ENCODE measurements at regions not wholly inside any gene's neighbourhood (a gene's known extent, or its start where the extent isn't known, plus 50 kb on each side); places are given as distances from the start of the nearest gene placed in this dataset.
"Not testable (repeated sequence)": the region's sequence is repeated elsewhere in the genome, so short reads cannot be mapped to it uniquely, and the experiment has no call there.

DNA sequence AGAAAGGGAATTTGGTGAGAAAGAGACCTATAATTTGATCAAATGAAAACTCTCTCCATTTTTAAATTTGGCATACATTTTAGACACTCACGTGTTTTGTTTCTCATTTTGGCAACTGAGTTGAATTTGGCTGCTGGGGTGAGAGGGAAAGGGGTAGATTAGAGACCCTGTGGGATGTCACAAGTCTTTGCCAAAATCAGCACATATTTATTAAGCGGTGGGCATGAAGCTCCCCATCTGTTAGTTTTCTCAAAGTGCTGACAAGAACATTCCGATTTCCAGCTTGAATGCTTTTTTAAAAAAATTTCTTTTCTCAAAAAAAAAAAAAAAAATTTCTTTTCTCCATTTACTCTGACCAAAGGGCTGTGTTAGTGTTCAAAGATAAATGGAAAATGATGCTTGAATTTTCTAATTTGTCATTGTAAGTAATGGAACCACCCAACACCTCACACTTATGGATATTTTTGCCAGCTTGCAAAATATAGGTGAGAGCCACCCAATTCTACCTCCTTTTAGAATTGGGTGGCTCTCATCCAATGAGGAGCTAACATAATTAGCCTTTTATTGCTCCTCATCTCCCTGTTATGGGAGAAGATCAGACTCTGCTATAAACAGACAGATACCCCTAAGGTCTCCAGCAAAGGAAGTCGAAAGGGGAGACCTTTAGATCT, 222.9 kb upstream of the FN1 start:
- DNase-seq (ENCODE audit: low spot score): no peak

DNA sequence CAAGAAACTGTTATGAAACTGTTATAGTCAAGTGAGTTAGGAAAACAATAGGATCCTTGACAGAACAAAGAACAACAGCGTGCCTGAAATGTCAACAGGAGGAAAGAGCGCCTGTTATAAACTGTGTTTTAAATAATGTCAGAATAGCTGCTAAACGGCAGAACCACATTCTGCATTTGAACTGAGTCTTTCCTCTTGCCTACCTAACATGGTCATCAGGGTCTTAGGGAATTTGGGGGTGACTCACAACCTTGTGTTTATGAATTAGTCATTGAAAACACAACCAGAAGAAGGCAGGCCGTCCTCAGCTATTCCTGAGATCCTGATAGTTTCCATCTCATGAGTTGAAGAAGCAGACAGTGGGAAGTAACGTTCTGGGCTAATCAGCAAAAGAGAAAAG, 222.0 kb upstream of the FN1 start:
- no peak for DNase-seq (ENCODE audit: low spot score)

DNA sequence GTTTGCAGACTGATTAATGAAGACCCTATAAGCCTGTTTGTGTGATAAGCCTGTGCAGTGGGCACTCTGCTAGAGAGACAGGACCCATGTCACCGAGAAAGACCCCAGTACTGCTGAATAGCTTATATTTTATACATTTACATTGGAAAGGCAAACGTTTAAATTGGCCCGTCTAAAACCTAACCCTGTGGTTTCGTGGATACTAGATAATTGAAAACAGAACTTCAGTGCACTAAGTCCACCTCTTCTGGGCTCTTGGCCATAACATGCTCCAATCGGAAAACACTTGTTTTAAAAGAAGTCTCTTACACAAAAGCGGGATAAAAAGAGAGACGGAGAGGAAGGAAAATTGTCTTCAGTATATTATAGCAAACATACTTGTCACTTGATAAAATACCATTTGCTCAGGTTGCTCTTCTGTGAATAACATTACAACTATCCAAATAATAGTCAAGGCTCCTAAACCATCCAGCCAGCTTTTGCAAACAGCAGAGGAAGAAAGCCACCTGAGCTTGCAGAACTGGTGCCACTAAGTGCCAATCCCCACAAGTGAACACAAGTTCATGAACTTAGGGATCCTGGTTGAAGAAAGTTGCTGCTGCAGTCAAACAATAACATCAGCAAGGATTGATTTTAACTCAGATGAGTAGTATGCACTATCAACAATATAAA, 218.4 kb upstream of the FN1 start:
- DNase-seq (ENCODE audit: low spot score): no peak

DNA sequence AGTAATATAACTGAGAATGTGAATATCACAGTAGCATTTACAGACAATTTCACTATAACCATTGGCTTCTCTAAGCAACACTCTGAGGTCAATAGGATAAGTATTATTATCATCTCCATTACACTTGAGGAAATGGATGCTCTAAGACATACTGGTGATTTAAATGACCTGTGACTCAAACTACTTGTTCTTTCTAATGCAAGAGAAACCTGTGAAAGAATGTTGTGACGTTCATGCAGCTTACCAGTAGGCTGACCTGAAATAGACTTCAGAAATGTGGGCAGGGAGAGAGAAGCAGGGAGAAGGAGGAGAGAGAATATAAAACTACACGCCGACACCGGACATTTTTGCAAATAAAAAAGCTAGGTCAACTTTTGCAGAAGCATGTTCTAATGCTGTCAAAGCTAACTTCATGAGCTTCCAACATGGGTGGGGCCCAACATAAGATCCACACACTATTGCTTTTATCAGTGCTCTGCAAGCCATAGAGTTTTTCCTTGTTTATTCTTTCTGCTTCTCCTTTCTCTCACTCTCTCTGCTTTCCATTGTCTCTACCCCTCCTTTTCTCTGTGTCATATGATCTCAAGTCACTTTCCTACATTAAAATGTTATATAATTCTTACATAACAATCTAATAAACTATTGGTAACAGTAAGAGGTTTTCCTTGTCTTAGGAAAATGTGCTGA, 217.6 kb upstream of the FN1 start:
- no peak for DNase-seq (ENCODE audit: low spot score)

DNA sequence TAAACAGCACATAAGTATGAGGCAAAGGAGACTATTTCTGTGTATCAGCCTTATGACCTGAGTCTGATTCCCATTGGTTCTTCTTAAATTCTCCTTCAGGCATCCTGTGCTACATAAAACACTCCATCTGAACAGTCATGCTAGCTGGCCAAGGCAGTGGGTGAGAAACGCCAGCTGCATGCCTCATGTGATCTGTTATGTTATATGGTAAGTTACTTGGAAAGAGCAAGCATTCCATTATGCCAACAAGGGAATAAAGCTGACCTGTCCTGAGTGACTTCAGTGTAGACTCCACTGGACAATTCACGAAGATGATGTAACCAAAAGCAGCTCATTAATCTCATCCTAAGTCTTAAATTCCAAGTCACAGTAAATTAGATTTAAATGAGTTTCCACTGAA, 216.5 kb upstream of the FN1 start:
- no peak for DNase-seq (ENCODE audit: low spot score)

DNA sequence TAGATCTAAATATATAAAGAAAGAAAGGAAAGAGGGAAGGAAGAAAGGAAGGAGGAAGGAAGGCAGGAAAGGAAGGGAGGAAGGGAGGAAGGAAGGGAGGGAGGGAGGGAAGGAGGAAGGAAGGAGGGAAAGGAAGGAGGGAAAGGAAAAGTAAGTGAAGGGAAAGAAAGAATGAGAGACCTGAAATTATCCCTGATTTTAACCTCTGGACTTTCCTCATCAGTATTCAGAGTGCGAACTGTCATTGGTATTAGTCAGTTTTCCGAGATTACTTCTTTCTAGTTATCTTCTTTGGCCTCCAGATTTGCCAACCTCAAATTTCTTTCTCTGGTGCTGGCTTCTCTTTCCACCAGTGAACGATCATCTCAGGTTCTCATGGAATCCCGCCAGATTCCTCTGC, 215.5 kb upstream of the FN1 start:
- no peak for DNase-seq (ENCODE audit: low spot score)

DNA sequence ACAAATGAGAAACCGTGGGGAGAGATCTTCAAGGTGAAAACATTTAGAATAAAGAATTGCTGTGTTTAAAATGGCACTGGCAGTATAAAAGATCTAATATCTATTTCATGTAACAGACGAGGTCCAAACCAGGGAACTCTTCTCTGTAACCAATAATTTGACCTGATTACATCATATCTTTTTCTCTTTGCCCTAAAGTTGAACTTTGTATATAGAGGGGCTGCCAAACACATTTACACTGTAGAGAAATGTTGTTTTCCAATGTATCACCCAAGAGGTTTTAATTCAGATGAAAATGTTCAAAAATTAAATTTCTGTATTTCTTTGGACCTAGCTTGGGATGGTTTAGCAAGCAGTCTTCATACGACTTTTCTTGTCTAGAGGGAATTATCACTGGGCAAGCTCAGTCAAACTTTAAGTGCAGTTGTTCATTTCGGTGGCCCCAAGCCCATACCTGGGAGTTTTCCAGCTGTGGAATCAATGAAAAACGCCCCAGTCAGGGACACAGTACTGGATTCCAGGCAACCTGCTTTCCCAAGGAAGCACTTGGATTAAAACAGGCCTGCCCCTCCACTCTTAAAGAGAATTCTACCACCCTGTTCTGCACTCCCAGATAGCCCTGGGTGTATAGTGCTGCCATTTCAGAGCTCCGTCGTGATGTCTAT, 208.5 kb upstream of the FN1 start:
- DNase-seq (ENCODE audit: low spot score): no peak

DNA sequence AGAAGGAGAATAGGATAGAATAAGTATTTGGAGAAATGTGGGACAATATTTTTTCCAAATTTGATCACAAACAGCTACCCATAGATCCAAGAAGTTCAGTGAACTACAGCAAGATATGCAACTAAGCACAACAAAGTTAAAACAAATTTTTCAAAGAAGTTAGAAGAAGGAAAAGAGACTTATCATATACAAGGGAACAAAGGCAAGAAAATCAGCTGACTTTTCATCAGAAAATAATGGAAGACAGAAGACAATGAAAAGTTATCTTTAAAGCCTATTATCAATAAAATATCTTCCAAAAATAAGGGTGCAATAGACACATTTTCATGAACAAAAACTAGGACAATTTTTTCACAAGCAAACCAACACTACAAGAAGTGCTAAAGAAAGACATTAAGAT, 202.8 kb upstream of the FN1 start:
- no peak for DNase-seq (ENCODE audit: low spot score)

DNA sequence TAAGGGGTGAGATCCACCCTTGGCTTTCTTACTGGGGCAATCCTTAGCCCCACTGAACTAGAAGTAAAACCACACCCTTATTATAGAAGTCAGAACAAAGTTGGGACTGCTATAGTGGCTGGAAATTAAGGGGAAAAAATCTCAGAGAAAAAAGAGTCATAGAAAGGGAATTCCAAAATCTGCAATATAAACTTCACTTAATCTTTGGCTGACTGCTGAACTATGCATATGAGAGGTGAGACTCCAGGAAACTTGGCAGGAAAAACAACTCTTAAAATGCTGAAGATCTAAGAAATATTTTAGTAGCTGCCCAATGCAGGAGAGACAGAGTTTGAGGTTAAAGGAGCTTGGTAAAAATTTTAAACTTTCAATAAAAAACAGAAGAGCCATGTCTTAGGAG, 201.8 kb upstream of the FN1 start:
- DNase-seq (ENCODE audit: low spot score): no peak

DNA sequence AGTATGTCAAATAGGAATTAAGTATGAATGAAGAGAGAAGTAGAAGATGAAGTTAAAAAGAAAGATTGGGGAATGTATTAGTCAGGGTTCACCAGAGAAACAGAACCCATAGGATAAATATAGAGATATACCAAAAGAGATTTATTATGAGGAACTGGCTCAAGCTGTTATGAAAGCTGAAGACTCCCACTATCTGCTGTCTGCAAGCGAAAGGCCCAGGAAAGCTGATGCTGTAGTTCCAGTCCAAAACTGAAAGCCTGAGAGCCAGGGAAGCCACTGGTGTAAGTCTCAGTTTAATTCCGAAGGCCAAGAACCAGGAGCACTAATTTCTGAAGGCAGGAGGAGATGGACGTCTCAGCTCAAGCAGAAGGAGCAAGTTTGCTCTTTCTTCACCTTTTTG, 200.9 kb upstream of the FN1 start:
- no peak for DNase-seq (ENCODE audit: low spot score)

DNA sequence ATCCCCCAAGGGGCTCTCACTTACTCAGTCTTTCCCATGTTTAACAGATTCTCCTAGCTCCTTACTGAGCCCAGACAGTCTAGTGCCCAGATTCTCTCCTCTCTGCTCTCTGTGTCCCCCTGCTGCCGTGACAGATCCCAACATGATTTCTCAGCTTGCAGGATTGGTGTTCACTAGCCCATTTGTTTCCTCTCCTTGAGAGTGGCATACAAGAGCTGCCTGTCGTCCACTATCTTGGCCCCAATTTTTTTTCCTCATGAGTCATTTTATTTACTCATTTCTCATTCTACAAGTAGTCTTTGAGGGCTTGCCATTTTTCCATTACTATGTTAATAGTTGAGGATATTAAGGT, 199.9 kb upstream of the FN1 start:
- DNase-seq (ENCODE audit: low spot score): no peak

DNA sequence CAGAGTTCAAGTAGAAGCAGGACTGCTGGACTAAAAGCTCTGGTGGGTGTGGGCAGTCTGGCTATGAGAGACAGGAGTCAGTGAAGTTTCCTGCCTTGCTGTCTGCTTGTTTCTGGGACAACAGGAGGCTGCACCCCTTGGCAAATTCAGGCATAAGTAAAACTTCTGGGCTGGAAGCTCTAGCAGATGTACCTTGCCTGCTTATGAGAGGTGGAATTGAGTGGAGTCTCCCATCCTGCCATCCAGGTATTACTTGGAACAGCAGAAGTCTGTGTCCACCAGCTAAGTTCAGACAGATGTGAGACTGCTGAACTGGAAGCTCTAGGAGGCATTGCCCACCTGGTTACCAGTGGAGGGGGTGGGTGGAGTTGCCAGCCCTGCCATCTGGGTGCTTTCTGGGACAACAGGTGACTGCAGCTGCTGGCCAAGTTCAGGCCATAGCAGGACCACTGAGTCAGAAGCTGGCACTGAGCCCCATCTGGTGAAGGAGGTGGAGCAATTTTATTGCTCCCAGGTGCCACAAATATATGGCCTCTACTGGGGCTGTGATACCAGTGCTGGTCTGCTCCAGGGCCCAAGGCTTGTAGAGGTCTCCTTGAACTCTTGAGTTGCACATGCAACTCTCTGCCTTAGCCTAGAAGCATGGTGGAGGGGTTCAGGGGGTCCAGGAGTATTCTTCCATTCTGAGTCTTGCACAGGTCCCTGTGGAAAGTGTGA, 199.4 kb upstream of the FN1 start:
- DNase-seq (ENCODE audit: low spot score): no peak

DNA sequence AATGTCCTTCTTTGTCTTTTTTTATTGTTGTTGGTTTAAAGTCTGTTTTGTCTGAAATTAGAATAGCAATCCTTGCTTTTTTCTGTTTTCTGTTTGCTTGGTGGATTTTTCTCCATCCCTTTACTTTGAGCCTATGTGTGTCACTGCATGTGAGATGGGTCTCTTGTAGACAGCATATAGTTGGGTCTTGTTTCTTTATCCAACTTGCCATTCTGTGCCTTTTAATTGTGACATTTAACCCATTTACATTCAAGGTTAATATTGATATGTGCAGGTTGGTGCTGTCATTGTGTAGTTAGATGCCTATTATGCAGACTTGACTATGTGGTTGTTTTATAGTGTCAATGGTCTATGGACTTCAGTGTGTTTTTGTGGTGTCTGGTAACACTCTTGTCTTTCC, 197.5 kb upstream of the FN1 start:
- DNase-seq (ENCODE audit: low spot score): no peak

DNA sequence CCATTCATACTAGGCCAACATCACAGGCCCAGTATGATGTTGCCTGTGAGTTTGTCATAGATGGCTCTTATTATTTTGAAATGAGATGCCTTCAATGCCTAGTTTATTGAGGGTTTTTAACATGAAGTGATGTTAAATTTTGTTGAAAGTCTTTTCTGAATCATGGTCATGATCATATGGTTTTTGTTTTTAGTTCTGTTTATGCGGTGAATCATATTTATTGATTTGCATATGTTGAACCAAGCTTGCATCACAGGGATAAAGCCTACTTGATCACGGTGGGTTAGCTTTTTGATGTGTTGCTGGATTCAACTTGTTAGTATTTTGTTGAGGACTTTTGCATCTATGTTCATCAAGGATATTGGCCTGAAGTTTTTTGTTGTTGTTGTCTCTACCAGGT, 195.8 kb upstream of the FN1 start:
- DNase-seq (ENCODE audit: low spot score): no peak

DNA sequence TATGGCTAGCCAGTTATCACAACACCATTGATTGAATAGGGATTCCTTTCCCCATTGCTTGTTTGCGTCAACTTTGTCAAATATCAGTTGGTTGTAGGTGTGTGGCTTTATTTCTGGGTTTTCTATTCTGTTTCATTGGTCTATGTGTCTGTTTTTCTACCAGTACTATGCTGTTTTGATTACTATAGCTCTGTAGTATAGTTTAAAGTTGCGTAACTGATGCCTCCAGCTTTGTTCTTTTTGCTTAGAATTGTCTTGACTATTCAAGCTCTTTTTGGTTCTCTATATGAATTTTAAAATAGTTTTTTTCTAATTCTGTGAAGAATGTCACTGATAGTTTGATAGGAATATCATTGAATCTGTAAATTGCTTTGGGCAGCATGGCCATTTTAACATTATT, 194.9 kb upstream of the FN1 start:
- DNase-seq (ENCODE audit: low spot score): not testable (repeated sequence)

DNA sequence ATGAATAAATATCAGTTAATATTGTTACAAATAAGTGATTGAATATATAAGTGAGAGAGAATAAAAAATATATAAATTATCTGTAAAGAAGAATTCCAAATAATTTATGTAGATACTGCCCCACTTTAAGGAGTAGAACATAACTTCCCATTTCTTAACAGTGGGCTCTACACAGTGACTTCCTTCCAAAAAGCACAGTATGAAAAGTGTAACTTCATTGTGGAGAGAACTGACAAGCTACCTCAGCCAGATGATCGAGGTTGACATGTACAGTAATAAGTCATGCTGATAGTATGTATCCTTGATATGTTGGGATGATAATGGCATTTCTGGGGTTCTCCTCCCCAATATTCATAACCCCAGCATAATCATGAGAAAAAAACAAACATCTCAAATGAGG, 191.9 kb upstream of the FN1 start:
- no peak for DNase-seq (ENCODE audit: low spot score)

DNA sequence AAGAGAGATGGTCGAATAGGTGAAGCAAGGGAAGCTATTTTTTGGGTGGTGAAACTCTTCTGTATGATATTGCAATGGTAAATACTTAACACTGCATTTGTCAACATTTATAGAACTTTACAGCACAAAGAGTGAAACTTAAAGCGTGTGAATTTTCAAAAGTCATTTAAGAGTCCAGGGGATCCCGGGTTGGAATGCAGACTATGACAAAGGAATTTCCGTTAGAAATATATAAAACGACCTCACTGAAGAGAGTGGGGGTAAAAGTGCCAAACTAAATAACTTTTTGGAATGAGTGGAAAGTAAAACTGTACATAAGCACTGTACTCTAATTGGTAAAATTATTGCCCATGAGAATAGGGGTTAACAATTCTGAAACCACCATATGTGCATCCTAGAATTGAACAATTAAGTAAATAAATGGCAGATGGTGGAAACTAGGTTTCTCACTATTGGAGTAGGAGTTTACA, 191.0 kb upstream of the FN1 start:
- no peak for DNase-seq (ENCODE audit: low spot score)

DNA sequence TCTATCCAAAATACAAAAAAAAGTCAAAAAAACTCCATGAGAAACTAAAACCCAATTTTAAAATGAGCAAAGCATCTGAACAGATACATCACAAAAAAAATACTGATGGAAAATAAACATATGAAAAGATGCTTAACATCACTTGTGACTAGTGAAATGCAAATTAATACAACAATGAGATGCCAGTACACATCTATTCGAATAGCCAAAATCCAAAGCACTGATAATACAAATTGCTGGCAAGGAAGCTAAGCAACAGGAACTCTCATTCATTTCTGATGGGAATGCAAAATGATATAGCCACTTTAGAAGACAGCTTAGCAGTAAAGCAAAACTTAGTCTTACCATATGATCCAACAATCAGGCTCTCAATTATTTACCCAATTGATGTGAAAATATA, 190.2 kb upstream of the FN1 start:
- DNase-seq (ENCODE audit: low spot score): no peak

DNA sequence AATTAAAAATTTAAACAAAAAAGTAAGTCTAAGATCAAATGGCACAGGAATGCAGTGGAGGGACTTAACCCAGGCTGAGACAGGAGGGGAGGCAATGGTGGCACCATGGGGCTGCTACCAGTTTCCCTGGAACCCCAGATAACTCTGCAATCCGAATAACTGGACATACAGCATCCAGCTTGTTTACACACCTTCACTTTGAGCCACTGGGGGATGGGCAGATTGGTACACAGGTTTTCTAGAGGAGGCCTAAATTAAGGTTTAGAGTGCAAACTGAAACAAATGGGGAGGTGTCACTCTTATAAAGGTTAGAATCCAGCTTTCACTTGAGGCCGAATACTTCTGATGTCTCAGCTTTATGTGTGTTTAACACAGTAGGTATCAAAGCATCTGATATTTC, 189.3 kb upstream of the FN1 start:
- DNase-seq (ENCODE audit: low spot score): no peak

DNA sequence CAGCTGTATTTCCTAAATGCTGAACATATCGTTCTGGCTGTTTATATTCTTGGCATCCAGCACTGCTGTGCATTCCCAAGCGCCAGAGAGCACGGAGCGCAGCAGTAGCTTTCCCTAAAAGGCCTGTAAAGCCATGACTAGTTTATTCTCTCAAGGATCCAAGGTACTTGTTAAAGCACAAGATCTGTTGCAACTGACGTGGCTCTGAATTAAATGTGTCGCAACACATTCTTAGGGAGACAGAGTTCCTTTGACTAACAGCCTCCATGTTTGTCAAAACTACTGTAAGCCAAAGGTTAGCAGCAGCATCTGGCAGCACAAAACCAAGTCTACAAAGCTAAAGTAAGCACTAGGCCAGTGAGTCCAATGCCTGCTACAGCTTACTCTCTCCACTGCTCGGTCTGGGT, 188.6 kb upstream of the FN1 start:
- DNase-seq (ENCODE audit: low spot score): no peak

DNA sequence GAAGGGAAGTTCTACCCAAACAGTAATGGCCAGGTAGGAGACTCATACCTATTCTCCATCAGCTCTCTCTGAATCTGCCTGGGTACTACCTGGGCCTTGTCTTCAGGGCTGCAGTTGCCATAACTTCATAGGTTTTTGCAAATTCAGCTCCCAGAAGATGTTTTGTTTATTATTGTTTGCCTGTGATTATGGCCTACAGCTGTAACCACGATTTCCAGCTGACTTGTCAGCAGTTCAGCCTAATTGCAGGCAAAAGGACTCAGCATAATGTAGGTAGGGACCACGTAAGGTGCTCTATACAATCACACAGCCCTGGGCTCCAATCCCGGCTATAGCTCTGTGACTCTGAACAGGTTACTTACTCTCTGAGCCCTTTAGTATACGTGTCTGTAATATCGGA, 187.0 kb upstream of the FN1 start:
- no peak for DNase-seq (ENCODE audit: low spot score)

DNA sequence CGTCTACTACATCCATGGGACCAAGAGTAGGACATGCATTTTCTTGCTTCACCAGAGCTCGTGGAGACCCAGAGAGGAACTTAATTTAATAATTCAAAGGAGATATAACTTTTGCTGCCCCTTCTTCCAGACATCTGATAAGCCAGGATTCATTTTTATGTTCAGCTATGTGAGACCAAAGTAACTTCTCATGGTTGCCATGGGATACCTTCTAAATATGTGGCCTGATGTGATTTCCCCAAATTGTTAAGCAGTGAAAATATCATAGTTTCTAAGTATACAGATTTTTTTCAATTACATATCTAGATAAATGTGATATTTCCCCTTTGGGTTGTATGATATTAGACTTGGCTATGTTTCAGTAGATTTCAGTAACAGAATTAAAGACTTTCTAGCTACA, 185.5 kb upstream of the FN1 start:
- no peak for DNase-seq (ENCODE audit: low spot score)

DNA sequence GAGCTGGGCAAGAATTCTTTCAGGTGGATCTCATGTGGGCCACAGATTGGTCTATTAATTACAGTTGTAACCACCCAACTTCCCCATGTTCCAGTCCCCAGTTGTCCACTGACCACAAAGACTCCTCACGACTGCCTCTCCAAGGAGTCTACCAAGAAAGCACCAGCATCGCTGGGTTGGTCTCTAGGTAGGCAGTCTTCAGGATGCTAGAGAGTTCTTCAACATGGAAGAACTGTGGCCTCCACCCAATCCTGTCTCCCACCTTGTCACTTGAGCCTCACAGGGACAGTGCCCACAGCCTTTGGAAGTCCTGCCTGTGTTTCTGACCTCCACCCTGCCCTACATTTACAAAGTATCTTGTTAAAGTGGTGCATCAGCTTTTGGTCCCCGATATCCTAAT, 184.7 kb upstream of the FN1 start:
- DNase-seq (ENCODE audit: low spot score): no peak

All from NAMALWA (cell line).